K562 (cell line): ENCODE measurements at regions not wholly inside any gene's neighbourhood (a gene's known extent, or its start where the extent isn't known, plus 50 kb on each side); places are given as distances from the start of the nearest gene placed in this dataset.

Source experiments
- KLF16 ChIP-seq: IDR thresholded peaks from 2 replicates; pipeline ENCODE4 v1.6.1; 2016; ENCODE audit warnings: antibody characterized with exemption
- SIN3A ChIP-seq, 2 experiments: fragments of 150-350 bp in 1 of 2; IDR thresholded peaks; 2 replicates each; pipeline ENCODE4 v1.6.1; 2011 to 2016; ENCODE audit warnings: borderline replicate concordance in 2 of 2, low read depth in 2 of 2, low read length in 2 of 2, mild to moderate bottlenecking in 2 of 2, moderate library complexity in 2 of 2; ENCODE audit not compliant: control insufficient read depth in 1 of 2
- SMARCB1 ChIP-seq: IDR thresholded peaks from 2 replicates; pipeline ENCODE4 v1.6.1; 2011; ENCODE audit warnings: improper control_type of control experiment, low read depth; ENCODE audit not compliant: insufficient read length
- SMC3 ChIP-seq: conservative IDR thresholded peaks from 2 replicates; pipeline ENCODE4 v1.6.1; 2011; ENCODE audit warnings: low read depth, low read length, improper control_type of control experiment; ENCODE audit not compliant: insufficient read depth
- TSC22D4 ChIP-seq: fragments of 450-650 bp; IDR thresholded peaks from 2 replicates; pipeline ENCODE4 v1.6.1; 2016; ENCODE audit warnings: missing genetic modification characterization, missing biosample characterization, control low read depth
- ZNF143 ChIP-seq: sonication (generic); formaldehyde crosslinking; IDR thresholded peaks from 2 replicates; pipeline ENCODE4 v1.9.0; 2022; ENCODE audit warnings: mild to moderate bottlenecking, missing genetic modification reagents
- ZNF146 ChIP-seq: IDR thresholded peaks from one replicate; pipeline ENCODE4 v1.6.1; 2018; ENCODE audit warnings: missing compliant biosample characterization; ENCODE audit not compliant: unreplicated experiment
- TF ChIP-seq, protein P1 (sequence below), 3 experiments: IDR thresholded peaks in 2 of 3; conservative IDR thresholded peaks in 1 of 3; 2 replicates each; pipeline ENCODE4 v1.5.1; 2011 to 2012; ENCODE audit warnings: low read length in 3 of 3, mild to moderate bottlenecking in 3 of 3, control low read depth in 2 of 3, improper control_type of control experiment in 1 of 3, inconsistent platforms in 1 of 3, low read depth in 1 of 3, mixed read lengths in 1 of 3, moderate library complexity in 1 of 3; ENCODE audit not compliant: insufficient read depth in 2 of 3
- TF ChIP-seq, protein P2 (sequence below): fragments of 150-350 bp; conservative IDR thresholded peaks from 2 replicates; pipeline ENCODE4 v1.6.1; 2014; ENCODE audit warnings: low read length
- TF ChIP-seq, protein P3 (sequence below): sonication (generic); formaldehyde crosslinking; IDR thresholded peaks from 2 replicates; pipeline ENCODE4 v1.4.0; 2020; ENCODE audit warnings: mild to moderate bottlenecking, missing genetic modification reagents

DNA sequence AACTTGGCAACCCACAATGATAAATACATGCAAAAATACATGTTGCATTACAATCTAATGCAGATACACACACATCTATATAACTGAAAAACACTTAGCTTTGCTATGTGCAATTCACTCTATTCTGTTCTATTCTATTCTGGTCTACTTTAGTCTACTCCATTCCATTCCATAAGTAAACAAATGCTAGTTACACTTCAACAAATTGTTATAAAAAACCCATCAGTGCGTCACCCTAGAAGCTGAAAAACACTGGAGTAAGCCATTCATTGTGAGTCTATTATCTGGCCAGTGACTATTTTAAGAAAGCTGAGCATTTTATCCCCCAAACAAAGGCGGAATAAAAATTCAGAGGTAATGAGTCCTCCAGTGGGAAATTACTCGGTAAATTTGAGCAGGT lies 315.7 kb upstream of the EPHA7 start:
- TF ChIP-seq ZNF146 (CRISPR knock-in tag) (no peak), TSC22D4 (tag) (no peak), ZNF143 (CRISPR knock-in tag) (no peak), SMARCB1 (no peak), KLF16 (no peak), SIN3A (IDR thresholded peaks at IDR 0.05; ENCODE audit: borderline replicate concordance in 2 of 2, control insufficient read depth in 1 of 2, low read depth in 2 of 2, low read length in 2 of 2) (no peak), SMC3 (no peak)
- TF ChIP-seq, protein P1, sequence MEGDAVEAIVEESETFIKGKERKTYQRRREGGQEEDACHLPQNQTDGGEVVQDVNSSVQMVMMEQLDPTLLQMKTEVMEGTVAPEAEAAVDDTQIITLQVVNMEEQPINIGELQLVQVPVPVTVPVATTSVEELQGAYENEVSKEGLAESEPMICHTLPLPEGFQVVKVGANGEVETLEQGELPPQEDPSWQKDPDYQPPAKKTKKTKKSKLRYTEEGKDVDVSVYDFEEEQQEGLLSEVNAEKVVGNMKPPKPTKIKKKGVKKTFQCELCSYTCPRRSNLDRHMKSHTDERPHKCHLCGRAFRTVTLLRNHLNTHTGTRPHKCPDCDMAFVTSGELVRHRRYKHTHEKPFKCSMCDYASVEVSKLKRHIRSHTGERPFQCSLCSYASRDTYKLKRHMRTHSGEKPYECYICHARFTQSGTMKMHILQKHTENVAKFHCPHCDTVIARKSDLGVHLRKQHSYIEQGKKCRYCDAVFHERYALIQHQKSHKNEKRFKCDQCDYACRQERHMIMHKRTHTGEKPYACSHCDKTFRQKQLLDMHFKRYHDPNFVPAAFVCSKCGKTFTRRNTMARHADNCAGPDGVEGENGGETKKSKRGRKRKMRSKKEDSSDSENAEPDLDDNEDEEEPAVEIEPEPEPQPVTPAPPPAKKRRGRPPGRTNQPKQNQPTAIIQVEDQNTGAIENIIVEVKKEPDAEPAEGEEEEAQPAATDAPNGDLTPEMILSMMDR (IDR thresholded peaks at IDR 0.05 in 2 of 3, conservative IDR thresholded peaks at IDR 0.05 in 1 of 3; ENCODE audit: insufficient read depth in 2 of 3, low read depth in 1 of 3, low read length in 3 of 3): no peak
- TF ChIP-seq, protein P2, sequence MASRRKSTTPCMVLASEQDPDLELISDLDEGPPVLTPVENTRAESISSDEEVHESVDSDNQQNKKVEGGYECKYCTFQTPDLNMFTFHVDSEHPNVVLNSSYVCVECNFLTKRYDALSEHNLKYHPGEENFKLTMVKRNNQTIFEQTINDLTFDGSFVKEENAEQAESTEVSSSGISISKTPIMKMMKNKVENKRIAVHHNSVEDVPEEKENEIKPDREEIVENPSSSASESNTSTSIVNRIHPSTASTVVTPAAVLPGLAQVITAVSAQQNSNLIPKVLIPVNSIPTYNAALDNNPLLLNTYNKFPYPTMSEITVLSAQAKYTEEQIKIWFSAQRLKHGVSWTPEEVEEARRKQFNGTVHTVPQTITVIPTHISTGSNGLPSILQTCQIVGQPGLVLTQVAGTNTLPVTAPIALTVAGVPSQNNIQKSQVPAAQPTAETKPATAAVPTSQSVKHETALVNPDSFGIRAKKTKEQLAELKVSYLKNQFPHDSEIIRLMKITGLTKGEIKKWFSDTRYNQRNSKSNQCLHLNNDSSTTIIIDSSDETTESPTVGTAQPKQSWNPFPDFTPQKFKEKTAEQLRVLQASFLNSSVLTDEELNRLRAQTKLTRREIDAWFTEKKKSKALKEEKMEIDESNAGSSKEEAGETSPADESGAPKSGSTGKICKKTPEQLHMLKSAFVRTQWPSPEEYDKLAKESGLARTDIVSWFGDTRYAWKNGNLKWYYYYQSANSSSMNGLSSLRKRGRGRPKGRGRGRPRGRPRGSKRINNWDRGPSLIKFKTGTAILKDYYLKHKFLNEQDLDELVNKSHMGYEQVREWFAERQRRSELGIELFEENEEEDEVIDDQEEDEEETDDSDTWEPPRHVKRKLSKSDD: no peak
- TF ChIP-seq, protein P3, sequence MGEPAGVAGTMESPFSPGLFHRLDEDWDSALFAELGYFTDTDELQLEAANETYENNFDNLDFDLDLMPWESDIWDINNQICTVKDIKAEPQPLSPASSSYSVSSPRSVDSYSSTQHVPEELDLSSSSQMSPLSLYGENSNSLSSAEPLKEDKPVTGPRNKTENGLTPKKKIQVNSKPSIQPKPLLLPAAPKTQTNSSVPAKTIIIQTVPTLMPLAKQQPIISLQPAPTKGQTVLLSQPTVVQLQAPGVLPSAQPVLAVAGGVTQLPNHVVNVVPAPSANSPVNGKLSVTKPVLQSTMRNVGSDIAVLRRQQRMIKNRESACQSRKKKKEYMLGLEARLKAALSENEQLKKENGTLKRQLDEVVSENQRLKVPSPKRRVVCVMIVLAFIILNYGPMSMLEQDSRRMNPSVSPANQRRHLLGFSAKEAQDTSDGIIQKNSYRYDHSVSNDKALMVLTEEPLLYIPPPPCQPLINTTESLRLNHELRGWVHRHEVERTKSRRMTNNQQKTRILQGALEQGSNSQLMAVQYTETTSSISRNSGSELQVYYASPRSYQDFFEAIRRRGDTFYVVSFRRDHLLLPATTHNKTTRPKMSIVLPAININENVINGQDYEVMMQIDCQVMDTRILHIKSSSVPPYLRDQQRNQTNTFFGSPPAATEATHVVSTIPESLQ (CRISPR knock-in tag): no peak
